GM12874 (cell line): ENCODE measurements at regions not wholly inside any gene's neighbourhood (a gene's known extent, or its start where the extent isn't known, plus 50 kb on each side); places are given as distances from the start of the nearest gene placed in this dataset.

ENCODE experiments used
- CTCF ChIP-seq: IDR thresholded peaks from 2 replicates; pipeline ENCODE4 v1.5.1; 2011; ENCODE audit warnings: low read depth, mild to moderate bottlenecking, control low read depth, low read length, moderate library complexity; ENCODE audit not compliant: insufficient read depth

- peak; percentile 43; the same call in 1 of the 2 replicates for TF ChIP-seq CTCF
Observed at GRCh38 chr12:74415633-74416032, 122.0 kb upstream of the ATXN7L3B start.

- no peak for TF ChIP-seq CTCF
Observed at GRCh38 chr12:74418573-74418972, 119.1 kb upstream of the ATXN7L3B start.

- no peak for TF ChIP-seq CTCF
Observed at GRCh38 chr12:74424778-74425177, 112.9 kb upstream of the ATXN7L3B start.

- no peak for TF ChIP-seq CTCF
Observed at GRCh38 chr12:74426091-74426490, 111.5 kb upstream of the ATXN7L3B start.

- TF ChIP-seq CTCF, result no peak
Observed at GRCh38 chr12:74429535-74429934, 108.1 kb upstream of the ATXN7L3B start.

GRCh38 chr12:74431801-74432200, 105.8 kb upstream of the ATXN7L3B start:
- no peak for TF ChIP-seq CTCF

GRCh38 chr12:74440469-74440868, 97.2 kb upstream of the ATXN7L3B start:
- TF ChIP-seq CTCF, result no peak

GRCh38 chr12:74441872-74442271, 95.8 kb upstream of the ATXN7L3B start:
- TF ChIP-seq CTCF, result no peak
